GM21526 (cell line): ENCODE measurements at regions not wholly inside any gene's neighbourhood (a gene's known extent, or its start where the extent isn't known, plus 50 kb on each side); places are given as distances from the start of the nearest gene placed in this dataset.
"Not testable (repeated sequence)": the region's sequence is repeated elsewhere in the genome, so short reads cannot be mapped to it uniquely, and the experiment has no call there.

Experiments
- ATAC-seq: cut with Tn5 transposase; IDR thresholded peaks from one replicate; pipeline ENCODE4 v1.9.1; 2021; ENCODE audit warnings: moderate library complexity; ENCODE audit not compliant: unreplicated experiment, low FRiP score

GRCh38 chr7:66455432-66455831, 173.2 kb upstream of the KCTD7 start:
- not testable (repeated sequence) for ATAC-seq

- not testable (repeated sequence) for ATAC-seq
These were observed 172.2 kb upstream of the KCTD7 start for GRCh38 chr7:66456431-66456830.

GRCh38 chr7:66458991-66459390, 169.7 kb upstream of the KCTD7 start:
- ATAC-seq: not testable (repeated sequence)

- not testable (repeated sequence) for ATAC-seq
These were observed 168.8 kb upstream of the KCTD7 start for GRCh38 chr7:66459783-66460413.

GRCh38 chr7:66460921-66461361, 167.7 kb upstream of the KCTD7 start:
- no peak for ATAC-seq

- ATAC-seq: not testable (repeated sequence)
These were observed 167.3 kb upstream of the KCTD7 start for GRCh38 chr7:66461397-66461796.

- ATAC-seq: not testable (repeated sequence)
These were observed 165.8 kb upstream of the KCTD7 start for GRCh38 chr7:66462831-66463230.

GRCh38 chr7:66464059-66464458, 164.6 kb upstream of the KCTD7 start:
- ATAC-seq: no peak

GRCh38 chr7:66466081-66466600, 162.5 kb upstream of the KCTD7 start:
- no peak for ATAC-seq

GRCh38 chr7:66467887-66468286, 160.8 kb upstream of the KCTD7 start:
- ATAC-seq: no peak

GRCh38 chr7:66473064-66473463, 155.6 kb upstream of the KCTD7 start:
- ATAC-seq: not testable (repeated sequence)

GRCh38 chr7:66474441-66474840, 154.2 kb upstream of the KCTD7 start:
- no peak for ATAC-seq

- not testable (repeated sequence) for ATAC-seq
These were observed 152.6 kb upstream of the KCTD7 start for GRCh38 chr7:66476056-66476455.

GRCh38 chr7:66477822-66478397, 150.8 kb upstream of the KCTD7 start:
- ATAC-seq: not testable (repeated sequence)

- not testable (repeated sequence) for ATAC-seq
These were observed 147.5 kb upstream of the KCTD7 start for GRCh38 chr7:66481229-66481628.

- not testable (repeated sequence) for ATAC-seq
These were observed 139.6 kb upstream of the KCTD7 start for GRCh38 chr7:66489065-66489464.

- not testable (repeated sequence) for ATAC-seq
These were observed 138.9 kb upstream of the KCTD7 start for GRCh38 chr7:66489741-66490140.

- not testable (repeated sequence) for ATAC-seq
These were observed 137.7 kb upstream of the KCTD7 start for GRCh38 chr7:66490979-66491378.

GRCh38 chr7:66492405-66492804, 136.3 kb upstream of the KCTD7 start:
- not testable (repeated sequence) for ATAC-seq

GRCh38 chr7:66493235-66494205, 135.2 kb upstream of the KCTD7 start:
- ATAC-seq: peak; percentile 96

GRCh38 chr7:66497346-66497745, 131.3 kb upstream of the KCTD7 start:
- no peak for ATAC-seq
